NT2/D1 (cell line): ENCODE measurements at regions not wholly inside any gene's neighbourhood (a gene's known extent, or its start where the extent isn't known, plus 50 kb on each side); places are given as distances from the start of the nearest gene placed in this dataset.

Source experiments
- DNase-seq: peaks from one replicate; pipeline ENCODE4 v3.0.0-alpha.2; 2011; ENCODE audit warnings: low read depth, low spot score
- H3K27me3 ChIP-seq: 2 replicates; pipeline ENCODE4 v1.6.0; 2011; ENCODE audit warnings: mild to moderate bottlenecking; ENCODE audit not compliant: insufficient read length, insufficient read depth
- H3K36me3 ChIP-seq: 2 replicates; pipeline ENCODE4 v1.6.1; 2011; ENCODE audit warnings: mild to moderate bottlenecking, low read length, mixed read lengths; ENCODE audit not compliant: insufficient read depth, insufficient read length
- H3K4me1 ChIP-seq: 2 replicates; pipeline ENCODE4 v1.5.1; 2011; ENCODE audit not compliant: insufficient read depth, insufficient read length
- H3K4me3 ChIP-seq: 2 replicates; pipeline ENCODE4 v1.5.1; 2011; ENCODE audit warnings: low read depth; ENCODE audit not compliant: insufficient read length
- H3K9ac ChIP-seq: 2 replicates; pipeline ENCODE4 v1.6.0; 2011; ENCODE audit warnings: low read depth; ENCODE audit not compliant: insufficient read length
- H3K9me3 ChIP-seq: 2 replicates; pipeline ENCODE4 v1.5.1; 2011; ENCODE audit warnings: mild to moderate bottlenecking, low read length; ENCODE audit not compliant: insufficient read depth
- SUZ12 ChIP-seq: IDR thresholded peaks from 2 replicates; pipeline ENCODE4 v1.6.1; 2011; ENCODE audit not compliant: insufficient read length, insufficient read depth; ENCODE audit errors: extremely low read depth
- YY1 ChIP-seq: IDR thresholded peaks from 2 replicates; pipeline ENCODE4 v1.6.1; 2011; ENCODE audit not compliant: insufficient read length, insufficient read depth
- ZNF274 ChIP-seq: IDR thresholded peaks from 2 replicates; pipeline ENCODE4 v1.6.1; 2011; ENCODE audit warnings: mild to moderate bottlenecking, low read depth, low read length

DNA sequence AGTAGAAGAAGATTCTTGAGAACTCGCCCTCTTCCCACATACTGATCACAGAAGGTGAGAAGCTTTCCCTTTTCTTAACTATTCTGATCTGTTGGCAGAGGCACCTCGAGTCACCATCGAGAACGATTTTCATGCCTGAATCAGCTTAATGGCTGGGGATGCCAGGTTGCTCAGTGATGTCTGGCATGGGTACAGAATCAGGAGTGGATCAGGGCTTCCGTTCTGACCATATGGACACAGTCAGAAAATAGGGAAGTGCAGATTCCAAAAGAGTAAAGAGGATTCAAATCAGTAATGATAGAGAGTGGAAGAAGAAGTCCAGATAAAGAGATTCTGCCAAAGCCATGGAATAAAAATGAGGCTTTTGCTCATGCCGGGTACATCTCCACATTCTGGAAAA, 52.0 kb upstream of the GRB10 start:
- TF ChIP-seq YY1 (no peak), ZNF274 (no peak), SUZ12 (no peak)
- Histone ChIP-seq H3K9ac (no peak overlapping the region), H3K27me3 (peaks cover 2% of the 10 kb centered on the region), H3K36me3 (no peaks in the 10 kb centered on the region), H3K4me3 (no peak overlapping the region), H3K9me3 (no peaks in the 10 kb centered on the region), H3K4me1 (peaks cover 3% of the 10 kb centered on the region)
- DNase-seq = no peak

DNA sequence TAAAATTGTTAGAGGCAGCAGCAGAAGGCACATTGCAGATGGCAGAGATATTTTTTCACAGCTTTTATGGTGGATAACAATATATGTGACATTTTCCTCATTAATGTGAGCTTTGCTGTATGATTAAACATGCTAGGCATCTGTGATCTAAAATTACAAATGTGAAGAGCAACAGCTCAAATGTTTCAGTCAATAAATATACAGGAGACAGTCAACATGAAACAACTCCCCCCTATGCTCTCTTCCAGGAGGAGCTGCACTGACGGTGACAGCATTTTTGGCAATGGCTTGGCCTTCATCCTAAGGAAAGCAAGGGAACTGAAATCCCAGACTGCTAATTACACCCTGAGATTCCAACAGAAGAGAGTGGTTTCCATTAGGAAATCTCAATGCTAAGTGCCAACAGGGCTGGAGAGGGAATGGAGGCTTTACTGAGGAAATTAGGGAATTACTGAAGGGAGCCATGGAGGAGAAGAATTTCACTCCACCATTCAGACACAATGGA, 51.4 kb upstream of the GRB10 start:
- H3K27me3 ChIP-seq = peaks cover 2% of the 10 kb centered on the region
- H3K4me1 ChIP-seq = no peaks in the 10 kb centered on the region
- no peak overlapping the region for H3K4me3 ChIP-seq
- H3K9ac ChIP-seq = no peak overlapping the region
- H3K36me3 ChIP-seq = no peaks in the 10 kb centered on the region
- H3K9me3 ChIP-seq = no peaks in the 10 kb centered on the region
- no peak for TF ChIP-seq SUZ12
- TF ChIP-seq YY1 = no peak
- TF ChIP-seq ZNF274 = no peak
- DNase-seq = no peak

DNA sequence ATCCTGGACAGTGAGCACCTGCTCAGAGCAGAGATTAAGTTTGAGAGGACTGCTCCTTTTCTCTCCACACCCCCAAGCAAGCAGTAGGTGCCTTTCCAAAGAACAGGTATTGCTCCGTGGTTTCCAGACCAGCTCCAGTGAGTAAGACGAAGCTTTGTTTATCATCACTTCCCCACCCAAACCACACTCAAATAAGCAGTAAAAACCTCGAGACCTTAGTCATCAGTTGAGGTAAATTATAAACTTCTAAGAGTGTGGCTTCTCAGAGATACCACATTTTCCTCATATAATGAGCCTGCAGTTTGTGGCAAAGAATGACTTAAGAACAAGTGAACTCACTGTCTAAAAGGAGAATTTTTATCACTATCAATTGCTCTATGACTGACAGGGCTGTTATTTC, 50.0 kb upstream of the GRB10 start:
- H3K4me1 ChIP-seq = no peaks in the 10 kb centered on the region
- no peaks in the 10 kb centered on the region for H3K36me3 ChIP-seq
- H3K4me3 ChIP-seq = no peak overlapping the region
- DNase-seq = no peak
- H3K27me3 ChIP-seq = peaks cover 2% of the 10 kb centered on the region
- TF ChIP-seq SUZ12 (no peak), ZNF274 (no peak), YY1 (no peak)
- H3K9me3 ChIP-seq = no peaks in the 10 kb centered on the region
- H3K9ac ChIP-seq = no peak overlapping the region
